ENCODE measurements at regions not wholly inside any gene's neighbourhood (a gene's known extent, or its start where the extent isn't known, plus 50 kb on each side); places are given as distances from the start of the nearest gene placed in this dataset.

GRCh38 chr14:53609009-53609408 lies 347.6 kb downstream of the BMP4 start:
- H3K36me3 ChIP-seq (ENCODE audit: control insufficient read depth in 2 of 3, insufficient read depth in 3 of 3, low read length in 3 of 3): no peaks in the 10 kb centered on the region
- DNase-seq (no peak), FAIRE-seq (no peak)
- no peak overlapping the region for H3K27ac ChIP-seq (ENCODE audit: low read depth in 2 of 2, low read length in 2 of 2)
- H3K4me1 ChIP-seq (ENCODE audit: control insufficient read depth in 2 of 3, insufficient read depth in 2 of 3, low read depth in 1 of 3, low read length in 3 of 3): no peaks in the 10 kb centered on the region
- H3K27me3 ChIP-seq (ENCODE audit: control insufficient read depth, insufficient read depth, low read length): no peaks in the 10 kb centered on the region
- H3K4me3 ChIP-seq (ENCODE audit: low read length in 3 of 3): no peak overlapping the region
- H3K9me3 ChIP-seq (ENCODE audit: control insufficient read depth in 2 of 3, insufficient read depth in 1 of 3, low read length in 3 of 3): no peaks in the 10 kb centered on the region
- TF ChIP-seq, protein P1, sequence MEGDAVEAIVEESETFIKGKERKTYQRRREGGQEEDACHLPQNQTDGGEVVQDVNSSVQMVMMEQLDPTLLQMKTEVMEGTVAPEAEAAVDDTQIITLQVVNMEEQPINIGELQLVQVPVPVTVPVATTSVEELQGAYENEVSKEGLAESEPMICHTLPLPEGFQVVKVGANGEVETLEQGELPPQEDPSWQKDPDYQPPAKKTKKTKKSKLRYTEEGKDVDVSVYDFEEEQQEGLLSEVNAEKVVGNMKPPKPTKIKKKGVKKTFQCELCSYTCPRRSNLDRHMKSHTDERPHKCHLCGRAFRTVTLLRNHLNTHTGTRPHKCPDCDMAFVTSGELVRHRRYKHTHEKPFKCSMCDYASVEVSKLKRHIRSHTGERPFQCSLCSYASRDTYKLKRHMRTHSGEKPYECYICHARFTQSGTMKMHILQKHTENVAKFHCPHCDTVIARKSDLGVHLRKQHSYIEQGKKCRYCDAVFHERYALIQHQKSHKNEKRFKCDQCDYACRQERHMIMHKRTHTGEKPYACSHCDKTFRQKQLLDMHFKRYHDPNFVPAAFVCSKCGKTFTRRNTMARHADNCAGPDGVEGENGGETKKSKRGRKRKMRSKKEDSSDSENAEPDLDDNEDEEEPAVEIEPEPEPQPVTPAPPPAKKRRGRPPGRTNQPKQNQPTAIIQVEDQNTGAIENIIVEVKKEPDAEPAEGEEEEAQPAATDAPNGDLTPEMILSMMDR (IDR thresholded peaks at IDR 0.05; ENCODE audit: borderline replicate concordance, extremely low read depth, insufficient read depth): no peak
- no peak overlapping the region for H3K9ac ChIP-seq (ENCODE audit: low read length in 3 of 3)
- intact Hi-C loops (cut with DNase I): no loop called here

DNA sequence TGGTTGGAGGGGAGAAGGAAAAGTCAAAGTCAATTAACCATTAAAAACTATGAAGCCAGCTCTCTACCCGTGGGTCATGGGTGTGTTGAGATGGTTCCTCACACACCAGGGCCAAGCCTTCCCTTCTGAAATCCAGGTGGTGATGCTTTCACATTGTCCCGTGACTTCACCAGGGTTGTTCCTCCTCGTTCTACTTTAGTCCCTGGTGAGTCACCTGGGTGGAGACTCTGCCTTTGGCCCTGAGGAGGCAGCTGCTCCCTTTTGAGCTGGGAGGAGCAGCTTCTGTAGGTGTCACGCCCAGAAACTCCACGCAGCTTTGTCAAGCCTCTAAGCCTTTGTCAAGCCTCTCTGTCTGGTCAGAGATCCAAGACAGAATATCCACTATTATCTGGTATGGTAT lies 348.3 kb downstream of the BMP4 start:
- Histone ChIP-seq H3K4me3 (ENCODE audit: low read length in 3 of 3) (no peak overlapping the region), H3K4me1 (ENCODE audit: control insufficient read depth in 2 of 3, insufficient read depth in 2 of 3, low read depth in 1 of 3, low read length in 3 of 3) (no peaks in the 10 kb centered on the region), H3K9ac (ENCODE audit: low read length in 3 of 3) (no peak overlapping the region), H3K9me3 (ENCODE audit: control insufficient read depth in 2 of 3, insufficient read depth in 1 of 3, low read length in 3 of 3) (no peaks in the 10 kb centered on the region), H3K36me3 (ENCODE audit: control insufficient read depth in 2 of 3, insufficient read depth in 3 of 3, low read length in 3 of 3) (no peaks in the 10 kb centered on the region), H3K27ac (ENCODE audit: low read depth in 2 of 2, low read length in 2 of 2) (no peak overlapping the region), H3K27me3 (ENCODE audit: control insufficient read depth, insufficient read depth, low read length) (no peaks in the 10 kb centered on the region)
- intact Hi-C loops (cut with DNase I): no loop called here
- TF ChIP-seq, protein P1 (IDR thresholded peaks at IDR 0.05; ENCODE audit: borderline replicate concordance, extremely low read depth, insufficient read depth): no peak
- DNase-seq (no peak), FAIRE-seq (no peak)

GRCh38 chr14:53606203-53606602 lies 350.4 kb downstream of the BMP4 start:
- no peak overlapping the region for H3K27ac ChIP-seq (ENCODE audit: low read depth in 2 of 2, low read length in 2 of 2)
- DNase-seq (no peak), FAIRE-seq (no peak)
- no peaks in the 10 kb centered on the region for H3K27me3 ChIP-seq (ENCODE audit: control insufficient read depth, insufficient read depth, low read length)
- H3K4me3 ChIP-seq (ENCODE audit: low read length in 3 of 3): no peak overlapping the region
- no peak overlapping the region for H3K9ac ChIP-seq (ENCODE audit: low read length in 3 of 3)
- intact Hi-C loops (cut with DNase I): no loop called here
- no peaks in the 10 kb centered on the region for H3K9me3 ChIP-seq (ENCODE audit: control insufficient read depth in 2 of 3, insufficient read depth in 1 of 3, low read length in 3 of 3)
- no peaks in the 10 kb centered on the region for H3K36me3 ChIP-seq (ENCODE audit: control insufficient read depth in 2 of 3, insufficient read depth in 3 of 3, low read length in 3 of 3)
- H3K4me1 ChIP-seq (ENCODE audit: control insufficient read depth in 2 of 3, insufficient read depth in 2 of 3, low read depth in 1 of 3, low read length in 3 of 3): no peaks in the 10 kb centered on the region
- TF ChIP-seq, protein P1 (IDR thresholded peaks at IDR 0.05; ENCODE audit: borderline replicate concordance, extremely low read depth, insufficient read depth): no peak

GRCh38 chr14:53605562-53605961 lies 351.1 kb downstream of the BMP4 start:
- intact Hi-C loops (cut with DNase I): no loop called here
- FAIRE-seq: no peak
- H3K4me1 ChIP-seq (ENCODE audit: control insufficient read depth in 2 of 3, insufficient read depth in 2 of 3, low read depth in 1 of 3, low read length in 3 of 3): no peaks in the 10 kb centered on the region

More at GRCh38 chr14:53605562-53605961, 351.1 kb downstream of the BMP4 start:
- Histone ChIP-seq H3K36me3 (ENCODE audit: control insufficient read depth in 2 of 3, insufficient read depth in 3 of 3, low read length in 3 of 3) (no peaks in the 10 kb centered on the region), H3K4me3 (ENCODE audit: low read length in 3 of 3) (no peak overlapping the region), H3K27me3 (ENCODE audit: control insufficient read depth, insufficient read depth, low read length) (no peaks in the 10 kb centered on the region), H3K9ac (ENCODE audit: low read length in 3 of 3) (no peak overlapping the region), H3K9me3 (ENCODE audit: control insufficient read depth in 2 of 3, insufficient read depth in 1 of 3, low read length in 3 of 3) (no peaks in the 10 kb centered on the region), H3K27ac (ENCODE audit: low read depth in 2 of 2, low read length in 2 of 2) (no peak overlapping the region)
- DNase-seq: no peak
- TF ChIP-seq, protein P1 (IDR thresholded peaks at IDR 0.05; ENCODE audit: borderline replicate concordance, extremely low read depth, insufficient read depth): no peak
